HG02623 (cell line): ENCODE measurements at regions not wholly inside any gene's neighbourhood (a gene's known extent, or its start where the extent isn't known, plus 50 kb on each side); places are given as distances from the start of the nearest gene placed in this dataset.

Experiments
- ATAC-seq: cut with Tn5 transposase; IDR thresholded peaks from one replicate; pipeline ENCODE4 v1.9.1; 2021; ENCODE audit warnings: moderate library complexity; ENCODE audit not compliant: unreplicated experiment

DNA sequence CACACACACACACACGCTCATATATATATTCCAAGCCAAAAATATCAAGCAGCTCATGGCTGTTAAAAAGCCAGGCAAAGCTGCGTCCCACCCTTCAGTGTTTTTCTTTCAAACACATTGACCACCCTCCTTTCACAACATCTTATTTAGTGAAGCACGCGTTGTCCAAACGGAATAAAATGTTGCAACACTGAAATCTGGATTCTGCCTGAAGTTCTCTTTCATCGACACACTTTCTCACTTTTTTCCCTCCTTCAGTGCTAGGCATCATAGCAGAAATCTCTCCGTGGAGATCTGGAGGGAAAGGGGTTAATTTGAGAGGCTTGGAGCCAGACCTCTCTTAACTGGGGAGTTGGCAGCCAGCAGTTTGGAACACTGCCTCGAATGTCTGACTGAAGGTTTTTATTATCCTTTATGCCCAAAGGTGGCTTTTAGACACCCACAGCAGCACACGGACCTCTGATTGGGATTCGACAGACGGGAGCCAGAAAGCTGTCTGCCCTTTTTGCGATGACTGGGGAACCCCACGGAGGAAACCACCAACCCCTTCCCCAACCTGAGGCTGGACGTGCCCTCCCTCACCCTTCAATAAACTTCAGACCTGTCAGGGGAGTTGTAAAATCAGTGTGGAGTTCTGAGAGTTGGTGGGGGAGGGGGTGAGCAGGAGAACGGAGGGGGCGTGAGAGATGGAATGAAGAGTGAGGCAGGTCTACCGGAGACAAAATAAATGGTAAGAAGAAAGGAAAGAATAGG is 833.6 kb upstream of the SOX9 start:
- ATAC-seq: no peak

DNA sequence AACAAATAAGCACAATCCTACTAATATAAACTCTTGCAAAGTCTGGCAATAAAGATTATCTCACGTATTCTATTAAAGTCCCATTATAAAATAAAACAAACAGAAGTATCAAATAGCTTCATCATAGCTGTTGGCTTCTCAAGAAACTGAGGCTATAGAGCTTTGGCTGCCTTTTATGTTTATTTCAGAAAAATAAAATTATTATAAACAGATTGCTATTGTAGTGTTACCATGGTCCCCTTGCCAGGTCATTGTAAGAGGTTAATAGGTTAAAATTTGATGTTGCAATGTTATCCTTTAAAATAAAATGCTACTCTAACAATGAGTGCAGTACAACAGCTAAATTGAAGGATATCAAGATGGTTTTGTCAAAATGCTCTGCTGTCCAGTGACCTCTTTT is 828.8 kb upstream of the SOX9 start:
- ATAC-seq: no peak

DNA sequence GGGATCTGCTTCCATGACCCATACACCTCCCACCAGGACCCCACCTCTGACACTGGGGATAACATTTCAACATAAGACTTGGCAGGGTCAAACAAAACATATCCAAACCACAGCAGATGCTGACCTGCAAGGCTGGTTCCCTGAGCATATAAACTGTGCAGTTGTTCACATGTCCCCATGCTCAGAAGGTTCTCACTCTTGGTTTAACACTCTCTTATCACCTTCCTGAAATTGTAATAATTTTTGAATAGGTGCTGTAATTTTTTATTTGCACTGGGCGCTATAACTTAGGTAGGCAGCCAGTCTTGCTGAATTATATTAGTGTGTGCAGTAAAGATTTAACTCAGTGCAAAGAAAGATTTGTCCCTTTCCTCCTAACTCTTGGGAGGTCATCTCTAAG is 824.8 kb upstream of the SOX9 start:
- ATAC-seq: no peak

DNA sequence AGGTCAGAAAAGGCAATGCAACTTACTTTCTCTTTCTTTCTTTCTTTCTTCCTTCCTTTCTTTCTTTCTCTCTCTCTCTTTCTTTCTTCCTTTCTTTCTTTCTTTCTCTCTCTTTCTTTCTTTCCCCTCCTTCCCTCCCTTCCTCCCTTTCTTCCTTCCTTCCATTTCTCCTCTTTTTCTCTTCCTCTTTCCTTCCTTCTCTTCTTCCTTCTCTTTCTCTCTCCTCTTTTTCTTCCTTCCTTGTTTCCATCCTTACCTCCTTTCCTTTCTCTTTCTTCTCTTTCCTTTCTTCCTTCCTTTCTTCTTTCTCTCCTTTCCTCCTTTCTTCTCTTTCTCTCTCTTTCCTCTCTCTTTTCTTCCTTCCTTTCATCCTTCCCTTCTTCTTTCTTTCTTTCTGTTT is 819.8 kb upstream of the SOX9 start:
- ATAC-seq: no peak

DNA sequence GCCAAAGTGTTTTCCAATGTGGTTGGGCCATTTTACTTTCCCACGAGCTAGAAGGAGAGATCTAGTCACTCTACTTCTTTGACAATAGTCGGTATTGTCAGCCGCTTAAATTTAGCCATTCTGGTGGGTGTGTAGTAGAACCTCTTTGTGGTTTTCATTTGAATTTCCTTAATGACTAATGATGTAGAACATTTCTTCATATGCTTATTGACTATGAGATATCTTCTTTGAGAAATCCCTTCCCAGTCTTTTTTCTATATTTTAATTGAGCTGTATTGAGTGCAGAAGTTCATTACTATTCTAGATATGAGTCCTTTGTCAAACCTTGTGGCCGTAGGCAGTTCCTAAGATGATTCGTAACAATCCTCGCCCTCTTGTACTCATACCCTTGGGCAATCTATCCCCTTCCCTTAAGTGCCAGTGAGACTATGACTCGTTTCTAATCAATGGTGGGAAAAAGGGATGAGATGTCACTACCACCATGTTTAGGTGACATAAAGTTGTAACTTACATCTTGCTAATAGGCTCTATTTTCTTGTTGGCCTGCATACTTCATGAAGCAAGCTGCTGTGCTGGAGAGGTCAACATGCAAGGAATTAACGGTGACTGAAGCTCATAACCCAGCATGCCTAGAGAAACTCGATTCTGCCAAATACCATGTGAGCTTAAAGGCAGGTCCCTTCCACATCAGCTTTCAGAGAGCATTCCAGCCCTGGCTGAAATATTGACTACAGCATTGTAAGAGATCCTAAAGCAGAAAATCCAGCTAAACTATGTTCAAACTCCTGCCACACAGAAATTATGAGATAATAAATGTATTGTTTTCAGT is 817.9 kb upstream of the SOX9 start:
- ATAC-seq: no peak

- ATAC-seq: no peak
Measured at GRCh38 chr17:71304498-71305158, 816.2 kb upstream of the SOX9 start.

DNA sequence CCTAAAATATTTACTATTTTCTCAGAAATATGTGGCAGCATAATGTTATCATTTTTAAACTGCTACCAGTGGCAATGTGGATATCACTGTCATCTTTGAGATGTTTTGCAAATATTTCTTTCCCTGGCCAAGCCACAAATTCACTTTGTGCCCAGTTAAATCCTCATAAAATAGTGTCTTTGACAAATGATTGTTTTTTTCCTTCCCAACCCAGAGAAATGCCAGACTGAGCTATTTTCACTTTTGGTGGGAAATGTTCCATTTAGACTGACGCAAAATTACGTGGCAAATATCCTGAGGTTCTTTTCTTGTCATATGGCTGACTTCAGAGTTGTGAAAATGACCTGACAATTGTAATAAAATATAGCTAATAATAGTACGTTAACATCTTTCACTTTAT is 807.0 kb upstream of the SOX9 start:
- ATAC-seq: no peak

GRCh38 chr17:71315568-71315967 is 805.3 kb upstream of the SOX9 start:
- no peak for ATAC-seq

GRCh38 chr17:71316176-71316897 is 804.5 kb upstream of the SOX9 start:
- no peak for ATAC-seq

GRCh38 chr17:71320009-71320796 is 800.6 kb upstream of the SOX9 start:
- no peak for ATAC-seq

GRCh38 chr17:71325117-71325516 is 795.7 kb upstream of the SOX9 start:
- no peak for ATAC-seq

DNA sequence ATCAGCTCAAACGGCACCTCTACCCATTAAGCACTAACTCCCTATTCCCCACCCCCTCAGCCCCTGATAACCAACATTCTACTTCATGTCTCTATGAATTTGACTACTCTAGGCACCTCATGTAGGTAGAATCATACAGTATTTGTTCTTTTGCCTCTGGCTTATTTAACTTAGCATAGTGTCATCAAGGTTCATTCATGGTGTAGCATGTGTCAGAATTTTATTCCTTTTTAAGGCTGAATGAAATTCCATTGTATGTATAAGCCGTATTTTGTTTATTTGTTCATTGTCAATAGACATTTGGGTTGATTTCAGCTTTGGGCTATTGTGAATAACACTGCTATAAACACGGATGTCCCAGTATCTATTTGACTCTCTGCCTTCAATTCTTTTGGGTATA is 794.9 kb upstream of the SOX9 start:
- no peak for ATAC-seq

DNA sequence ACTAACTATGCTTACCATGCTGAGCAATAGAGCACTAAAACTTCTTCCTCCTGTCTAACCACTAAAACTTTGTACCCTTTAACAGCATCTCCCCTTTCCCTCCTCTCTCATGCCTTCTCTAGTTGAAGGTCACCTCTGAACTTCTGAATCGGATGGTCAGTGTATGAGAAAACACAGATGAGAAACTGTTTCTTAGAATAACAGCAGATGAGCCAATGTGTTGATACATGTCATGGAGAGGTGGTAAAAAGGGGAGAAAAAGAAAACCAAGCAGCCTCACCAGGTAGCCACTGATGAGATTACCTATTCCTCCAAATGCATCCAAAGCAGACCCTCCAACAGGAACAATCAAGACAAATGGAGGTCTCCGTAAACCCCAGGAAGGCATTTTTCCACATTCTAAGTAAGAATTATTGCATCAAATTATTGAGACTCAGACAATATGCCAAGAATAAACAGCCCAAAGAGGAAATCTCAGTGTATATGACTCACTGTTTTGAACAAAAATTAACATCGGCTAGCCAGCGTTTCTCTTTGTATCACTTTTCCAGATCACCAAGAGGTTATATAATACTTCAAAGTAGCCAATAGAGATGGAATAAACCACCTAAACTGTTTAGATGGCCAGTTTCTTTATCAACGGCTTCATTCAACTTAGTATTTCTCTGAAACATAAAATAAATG is 793.3 kb upstream of the SOX9 start:
- ATAC-seq: no peak

DNA sequence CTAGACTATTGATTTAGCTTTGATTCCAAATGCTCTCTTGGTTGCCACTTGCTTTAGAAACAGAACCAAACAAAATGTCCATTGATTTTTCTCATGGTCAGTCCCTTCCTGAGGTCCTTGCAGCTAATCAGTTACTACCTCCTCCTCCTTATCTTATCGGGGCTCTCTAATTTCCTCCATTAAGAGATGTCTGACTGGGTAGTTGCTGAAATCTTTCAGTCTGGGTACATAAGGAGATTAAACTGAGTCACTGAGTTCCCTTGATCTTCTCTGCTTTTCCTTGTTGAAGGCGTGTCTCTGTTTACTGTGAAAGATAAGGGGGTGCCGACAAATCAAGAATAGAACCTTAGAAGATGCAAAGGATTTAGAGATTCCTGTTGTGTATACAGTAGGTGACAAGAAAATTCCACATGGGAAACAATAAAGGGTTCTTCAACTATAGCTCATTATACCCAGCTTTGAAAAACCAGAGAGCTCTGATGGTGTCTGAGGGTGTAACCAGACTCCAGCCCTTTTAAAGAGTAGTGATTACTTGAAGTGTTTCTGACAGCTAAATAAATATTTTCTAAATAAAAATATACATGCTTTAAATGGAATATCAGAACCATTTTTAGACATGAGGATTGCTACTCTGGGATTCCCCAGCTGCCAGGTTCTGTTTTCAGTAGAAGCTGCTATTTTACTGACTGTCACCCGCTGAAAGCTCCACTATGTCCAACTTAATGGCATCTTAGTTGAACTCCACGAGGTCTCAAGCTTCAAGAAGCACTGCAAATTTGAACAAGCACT is 791.3 kb upstream of the SOX9 start:
- no peak for ATAC-seq

DNA sequence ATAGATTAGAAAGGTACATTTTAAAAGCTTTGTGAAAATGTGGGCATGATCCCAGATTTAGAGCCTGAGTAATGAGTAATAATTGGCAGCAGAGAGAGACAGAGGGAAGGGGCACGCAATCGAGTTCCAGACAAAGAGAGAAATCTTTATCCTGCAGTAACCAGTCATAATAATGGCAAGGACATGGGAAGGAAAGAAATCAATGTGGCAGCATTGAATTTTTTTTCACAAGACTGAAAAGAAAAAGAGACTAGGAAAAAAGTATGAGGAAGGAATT is 790.8 kb upstream of the SOX9 start:
- no peak for ATAC-seq

- no peak for ATAC-seq
Measured at GRCh38 chr17:71331754-71332325, 789.0 kb upstream of the SOX9 start.

DNA sequence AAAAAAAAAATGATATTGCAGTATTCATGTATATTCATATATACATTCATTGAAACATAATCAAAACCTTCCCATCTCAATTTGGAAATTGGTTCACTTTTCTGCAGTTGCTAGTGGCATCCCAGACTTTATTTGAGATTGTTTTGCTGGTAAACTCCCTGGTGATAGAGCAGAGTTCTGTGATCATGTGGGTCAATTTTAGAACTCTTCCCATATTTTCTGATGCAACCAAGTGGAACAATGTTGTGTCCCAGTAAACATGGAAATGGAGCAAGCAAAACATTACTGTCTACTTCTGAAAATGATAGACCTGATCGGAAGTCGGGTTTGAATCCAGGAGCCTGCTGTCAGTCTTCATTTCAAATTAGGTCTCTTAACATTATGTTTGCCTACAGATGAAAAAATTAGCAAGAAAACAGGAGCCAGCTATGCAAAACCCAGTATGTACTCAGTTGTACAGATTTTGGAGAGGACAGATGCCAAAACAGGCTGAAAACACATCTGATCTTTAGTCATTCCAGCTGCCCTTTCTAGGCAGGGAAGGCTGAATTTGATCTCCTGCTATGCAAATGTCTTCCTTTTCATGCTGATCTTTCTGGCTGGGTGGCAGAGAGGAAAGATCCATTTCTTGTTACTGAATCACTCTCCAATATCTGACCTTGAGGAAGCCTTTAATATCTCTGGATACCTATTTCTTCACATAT is 786.6 kb upstream of the SOX9 start:
- no peak for ATAC-seq

DNA sequence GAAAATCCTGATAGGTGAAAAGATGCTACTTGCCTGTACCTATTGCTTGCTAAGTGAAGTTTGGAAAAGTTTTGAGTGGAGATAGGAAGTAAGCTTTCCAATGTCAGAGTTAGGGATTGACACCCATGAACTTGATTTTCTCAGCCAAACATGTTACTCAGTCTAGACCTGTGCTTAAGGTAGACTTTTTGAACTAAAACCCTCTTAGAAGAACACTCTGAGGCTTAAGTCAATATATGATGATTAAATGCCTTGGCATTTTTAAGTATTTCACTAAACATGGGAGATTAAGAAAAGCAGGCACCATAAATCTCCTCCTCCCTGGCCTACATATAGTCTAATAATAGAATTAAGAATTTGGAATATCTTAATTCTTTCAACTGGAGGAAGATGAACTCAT is 785.6 kb upstream of the SOX9 start:
- no peak for ATAC-seq
